ENCODE measurements at regions not wholly inside any gene's neighbourhood (a gene's known extent, or its start where the extent isn't known, plus 50 kb on each side); places are given as distances from the start of the nearest gene placed in this dataset.

GRCh38 chr2:105649534-105649933 is 95.2 kb upstream of the NCK2 start:
- ATAC-seq (ENCODE audit: low read depth) (no peak), DNase-seq (no peak)
- no peak overlapping the region for H3K4ac ChIP-seq (ENCODE audit: low read depth, low read length)
- in situ Hi-C loops (cut with MboI; ENCODE audit: low sequenced_read_pairs) (no loop called here), intact Hi-C loops (cut with micrococcal nuclease) (no loop called here), dilution Hi-C loops (cut with HindIII; ENCODE audit: low sequenced_read_pairs, unreplicated experiment) (no loop called here)
- H3K23ac ChIP-seq (ENCODE audit: low read depth, low read length): no peak overlapping the region
- no peaks in the 10 kb centered on the region for H4K20me1 ChIP-seq (ENCODE audit: insufficient read depth, low read length)
- POLR2A ChIA-PET (ENCODE audit: unreplicated experiment): interaction anchor here (0.6 kb wide), 1 partner anchor 21 kb away, joined by 9 read pairs; no protein-coding TSS in a partner anchor
- H3K4me2 ChIP-seq (ENCODE audit: low read depth, low read length): no peak overlapping the region
- H3K27ac ChIP-seq (ENCODE audit: insufficient read depth, low read length): no peak overlapping the region
- no peaks in the 10 kb centered on the region for H3K36me3 ChIP-seq (ENCODE audit: control insufficient read depth, insufficient read depth, low read length)
- H3K9ac ChIP-seq (ENCODE audit: low read depth, low read length): no peak overlapping the region
- H4K5ac ChIP-seq (ENCODE audit: low read depth, low read length): no peak overlapping the region
- peaks cover 1% of the 10 kb centered on the region; the same call in 1 of the 2 replicates for H3K4me1 ChIP-seq (ENCODE audit: control insufficient read depth, insufficient read depth, low read length)
- BruUV-seq (replicated peaks): no TSS peak
- no peak overlapping the region for H2BK20ac ChIP-seq (ENCODE audit: low read depth, low read length)
- H3K27me3 ChIP-seq (ENCODE audit: control insufficient read depth, insufficient read depth, low read length): peaks cover 6% of the 10 kb centered on the region
- no peaks in the 10 kb centered on the region for H3K9me3 ChIP-seq (ENCODE audit: control insufficient read depth, insufficient read depth, low read length)
- no CpG with 5 or more reads among the region's 2 CpGs for WGBS, 2 experiments (ENCODE audit: extremely low coverage in 2 of 2, insufficient read length in 1 of 2)
- no peak overlapping the region for H2AK5ac ChIP-seq (ENCODE audit: low read depth, low read length)
- TF ChIP-seq NFE2L2 (IDR thresholded peaks at IDR 0.05; ENCODE audit: low read depth, low read length): no peak
- no peak for TF ChIP-seq MXI1 (IDR thresholded peaks at IDR 0.05; ENCODE audit: borderline replicate concordance, low read depth, low read length)
- H2BK15ac ChIP-seq (ENCODE audit: low read depth, low read length): no peak overlapping the region
- H3K4me3 ChIP-seq (ENCODE audit: insufficient read depth, low read depth, low read length): no peak overlapping the region
- H3K79me1 ChIP-seq (ENCODE audit: low read depth in 1 of 2, low read length in 2 of 2): no peaks in the 10 kb centered on the region
- no peak overlapping the region for H4K91ac ChIP-seq (ENCODE audit: insufficient read depth, low read depth, low read length)
- no peak overlapping the region for H2AK9ac ChIP-seq (replicated peaks; ENCODE audit: low read depth, low read length, poor library complexity)
- no peak overlapping the region for H3K14ac ChIP-seq (replicated peaks; ENCODE audit: low read depth, low read length)
- no peak overlapping the region for H2BK120ac ChIP-seq (ENCODE audit: low read depth, low read length)
- H3K18ac ChIP-seq (ENCODE audit: low read depth, low read length): no peak overlapping the region
- H2BK5ac ChIP-seq (ENCODE audit: low read depth, low read length, poor library complexity, severe bottlenecking): no peak overlapping the region
- H4K8ac ChIP-seq (ENCODE audit: low read depth in 2 of 2, low read length in 2 of 2): no peak overlapping the region
- CTCF ChIA-PET: no interaction called here
- no peak overlapping the region for H2AFZ ChIP-seq (replicated peaks; ENCODE audit: low read length, poor library complexity)
- H3K56ac ChIP-seq (ENCODE audit: extremely low read depth, insufficient read depth, low read length): no peak overlapping the region
- H3K9me1 ChIP-seq (ENCODE audit: insufficient read depth, low read length): no peaks in the 10 kb centered on the region; the same call in 1 of the 2 replicates
